Endothelial cell of umbilical vein (primary cell): ENCODE measurements at regions not wholly inside any gene's neighbourhood (a gene's known extent, or its start where the extent isn't known, plus 50 kb on each side); places are given as distances from the start of the nearest gene placed in this dataset.

Source experiments
- BruUV-seq: library from RNA; stranded (reverse); fragments of 400-500 nt; replicated peaks from 2 replicates; lab custom pipeline; 2021; lab: Mats Ljungman, UMichigan
- CTCF ChIA-PET: fragments of 300-600, 350-600 bp; sonication (Branson Sonifier 250); formaldehyde crosslinking; loops from one replicate; lab custom pipeline; 2021; ENCODE audit warnings: antibody characterized with exemption, inconsistent platforms; lab: Charles Lee
- POLR2A ChIA-PET: fragments of 300-600, 350-600 bp; sonication (Branson Sonifier 250); formaldehyde crosslinking; loops from one replicate; lab custom pipeline; 2021; ENCODE audit warnings: antibody characterized with exemption, inconsistent platforms; lab: Charles Lee
- DNase-seq: peaks from one replicate; pipeline ENCODE4 v3.0.0-alpha.2; 2011; ENCODE audit warnings: low read depth, low spot score
- FAIRE-seq: peaks from 2 replicates; lab custom pipeline; 2011; peaks lifted over from hg19 to GRCh38; lab: Jason Lieb, UNC
- H2AFZ ChIP-seq: 2 replicates; pipeline ENCODE4 v1.6.0; 2012; ENCODE audit warnings: low read depth, low read length, control low read depth, inconsistent platforms
- H3K27ac ChIP-seq: 2 replicates; pipeline ENCODE4 v1.5.1; 2011; ENCODE audit warnings: low read depth, mild to moderate bottlenecking, control low read depth, low read length, moderate library complexity; ENCODE audit not compliant: insufficient read depth
- H3K27me3 ChIP-seq, 2 experiments: 2 replicates each; pipeline versions ENCODE4 v1.6.0 to v1.6.1; 2011; ENCODE audit warnings: low read length in 2 of 2, mixed read lengths in 1 of 2; ENCODE audit not compliant: control insufficient read depth in 2 of 2, insufficient read depth in 2 of 2
- H3K36me3 ChIP-seq, 2 experiments: 2 replicates in 1 of 2; 3 replicates in 1 of 2; pipeline ENCODE4 v1.5.1; 2011; ENCODE audit warnings: low read length in 2 of 2, mild to moderate bottlenecking in 1 of 2, moderate library complexity in 1 of 2; ENCODE audit not compliant: control insufficient read depth in 2 of 2, insufficient read depth in 2 of 2; ENCODE audit errors: extremely low read depth in 1 of 2
- H3K4me1 ChIP-seq: 3 replicates; pipeline ENCODE4 v1.5.1; 2011; ENCODE audit warnings: mild to moderate bottlenecking, low read length; ENCODE audit not compliant: control insufficient read depth, insufficient read depth; ENCODE audit errors: extremely low read depth
- H3K4me2 ChIP-seq: 2 replicates; pipeline ENCODE4 v1.6.1; 2011; ENCODE audit warnings: low read length, control low read depth, mixed read lengths; ENCODE audit not compliant: insufficient read depth
- H3K4me3 ChIP-seq, 3 experiments: fragments of 200-600 bp in 1 of 3; sonication (generic), shearing (Covaris generic) in 1 of 3; replicated peaks in 1 of 3; 2 replicates each; pipeline ENCODE4 v1.5.1; 2011 to 2016; ENCODE audit warnings: control low read depth in 3 of 3, low read length in 3 of 3, mild to moderate bottlenecking in 2 of 3, inconsistent platforms in 1 of 3, low read depth in 1 of 3, moderate library complexity in 1 of 3; ENCODE audit not compliant: insufficient read depth in 1 of 3
- H3K79me2 ChIP-seq: 2 replicates; pipeline ENCODE4 v1.6.0; 2012; ENCODE audit warnings: low read length, inconsistent platforms; ENCODE audit not compliant: control insufficient read depth, insufficient read depth
- H3K9ac ChIP-seq: replicated peaks from 2 replicates; pipeline ENCODE3; 2011; ENCODE audit warnings: low read length, control low read depth; ENCODE audit not compliant: insufficient read depth; ENCODE audit errors: extremely low read depth
- H3K9me1 ChIP-seq: replicated peaks from 3 replicates; pipeline ENCODE4 v1.6.0; 2011; ENCODE audit warnings: mild to moderate bottlenecking, low read length; ENCODE audit not compliant: control insufficient read depth, insufficient read depth; ENCODE audit errors: extremely low read depth
- H3K9me3 ChIP-seq: replicated peaks from 2 replicates; pipeline ENCODE4 v1.5.1; 2012; ENCODE audit warnings: low read length, inconsistent platforms; ENCODE audit not compliant: control insufficient read depth, insufficient read depth
- H4K20me1 ChIP-seq: replicated peaks from 2 replicates; pipeline ENCODE3; 2011; ENCODE audit warnings: mild to moderate bottlenecking, low read length; ENCODE audit not compliant: control insufficient read depth, insufficient read depth; ENCODE audit errors: extremely low read depth
- EZH2 ChIP-seq: IDR thresholded peaks from 2 replicates; pipeline ENCODE4 v1.6.1; 2012; ENCODE audit warnings: borderline replicate concordance, low read depth, mild to moderate bottlenecking, moderate library complexity, low read length, inconsistent platforms; ENCODE audit not compliant: severe bottlenecking
- FOS ChIP-seq: IDR thresholded peaks from 2 replicates; pipeline ENCODE4 v1.6.1; 2011; ENCODE audit warnings: mild to moderate bottlenecking, low read length, moderate library complexity, borderline replicate concordance; ENCODE audit not compliant: insufficient read depth
- GATA2 ChIP-seq: IDR thresholded peaks from 2 replicates; pipeline ENCODE4 v1.7.0; 2011; ENCODE audit warnings: low read depth, mild to moderate bottlenecking, moderate library complexity, mixed read lengths, low read length; ENCODE audit not compliant: insufficient read length, insufficient read depth
- JUN ChIP-seq: IDR thresholded peaks from 2 replicates; pipeline ENCODE4 v1.6.1; 2011; ENCODE audit warnings: borderline replicate concordance, low read depth; ENCODE audit not compliant: insufficient read length, insufficient read depth
- MYC ChIP-seq: IDR thresholded peaks from one replicate; pipeline ENCODE4 v1.6.1; 2011; ENCODE audit warnings: mild to moderate bottlenecking, low read depth, low read length
- POLR2A ChIP-seq: IDR thresholded peaks from 2 replicates; pipeline ENCODE4 v1.6.1; 2012; ENCODE audit warnings: low read depth, mild to moderate bottlenecking, control low read depth, low read length
- POLR2AphosphoS5 ChIP-seq: IDR thresholded peaks from 2 replicates; pipeline ENCODE4 v1.6.1; 2012; ENCODE audit warnings: low read depth, mild to moderate bottlenecking, control low read depth, low read length, moderate library complexity; ENCODE audit not compliant: insufficient read depth
- dilution Hi-C: fragments of 300-500 bp; cut with MboI; formaldehyde crosslinking; loops from one replicate; pipeline ENCODE4 v1.15.0; 2019; ENCODE audit warnings: low sequenced_read_pairs; ENCODE audit not compliant: extremely low pct_ligation_motif_present
- intact Hi-C: fragments of 100-400 bp; cut with micrococcal nuclease; formaldehyde crosslinking; loops from one replicate; pipeline ENCODE4 v1.10.0; 2022
- TF ChIP-seq, protein P1 (sequence below): IDR thresholded peaks from 2 replicates; pipeline ENCODE4 v1.6.1; 2011; ENCODE audit not compliant: insufficient read depth, insufficient read length
- TF ChIP-seq, protein P2 (sequence below), 2 donors: IDR thresholded peaks; 1 replicate in 1 of 2; 2 replicates in 1 of 2; pipeline ENCODE4 v1.5.1; 2011; ENCODE audit warnings: low read length in 2 of 2, mild to moderate bottlenecking in 2 of 2, moderate library complexity in 2 of 2, control low read depth in 1 of 2, inconsistent platforms in 1 of 2, low read depth in 1 of 2; ENCODE audit not compliant: insufficient read depth in 1 of 2; ENCODE audit errors: extremely low read depth in 1 of 2

DNA sequence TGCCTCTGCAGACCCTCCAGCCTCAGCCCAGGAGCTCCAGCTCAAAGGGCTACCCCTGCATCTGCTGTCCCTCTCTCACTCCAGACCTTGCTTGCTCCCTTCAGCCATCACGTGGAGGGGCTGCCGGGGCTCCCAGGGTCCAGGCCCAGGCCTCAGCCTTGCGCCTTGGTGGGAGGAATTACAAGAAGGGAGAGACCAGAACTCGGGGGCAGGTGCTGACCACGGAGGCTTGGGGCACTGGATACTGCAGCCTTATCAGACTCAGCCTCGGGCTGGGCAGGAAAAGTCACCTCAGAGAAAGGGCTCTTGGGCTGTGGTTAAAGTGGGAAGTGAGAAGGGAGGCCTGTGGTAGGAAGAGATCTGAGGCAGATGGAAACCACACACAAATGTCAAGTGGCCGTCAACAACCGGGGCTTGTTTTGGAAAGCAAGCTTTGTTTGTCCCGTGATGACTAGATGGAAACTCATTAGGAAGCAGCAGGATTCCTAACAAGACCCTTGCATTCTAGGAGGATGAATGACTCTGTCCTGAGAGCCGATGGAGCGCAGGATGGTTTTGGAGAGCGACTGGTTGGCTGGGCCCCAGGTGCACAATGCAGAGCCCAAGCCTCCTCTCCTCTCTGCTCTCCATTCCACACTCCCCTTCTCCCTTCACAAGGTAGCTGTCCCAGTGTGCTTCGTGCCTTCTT is 1321.7 kb downstream of the TBC1D22A start:
- Histone ChIP-seq H4K20me1 (no peaks in the 10 kb centered on the region), H3K9me1 (no peaks in the 10 kb centered on the region), H3K4me2 (no peak overlapping the region), H3K4me1 (no peaks in the 10 kb centered on the region), H3K27me3 (no peaks in the 10 kb centered on the region), H3K79me2 (no peaks in the 10 kb centered on the region), H3K36me3 (no peaks in the 10 kb centered on the region), H3K27ac (no peak overlapping the region), H2AFZ (no peak overlapping the region), H3K9me3 (peaks cover 14% of the 10 kb centered on the region), H3K9ac (no peak overlapping the region), H3K4me3 (no peak overlapping the region)
- TF ChIP-seq, protein P1, sequence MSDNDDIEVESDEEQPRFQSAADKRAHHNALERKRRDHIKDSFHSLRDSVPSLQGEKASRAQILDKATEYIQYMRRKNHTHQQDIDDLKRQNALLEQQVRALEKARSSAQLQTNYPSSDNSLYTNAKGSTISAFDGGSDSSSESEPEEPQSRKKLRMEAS, result no peak
- TF ChIP-seq POLR2AphosphoS5, result no peak
- no peak for TF ChIP-seq EZH2
- TF ChIP-seq MYC, result no peak
- no peak for TF ChIP-seq POLR2A
- no peak for TF ChIP-seq FOS
- CTCF ChIA-PET, result no interaction called here
- POLR2A ChIA-PET, result no interaction called here
- DNase-seq (no peak), FAIRE-seq (no peak)
- intact Hi-C loops, result no loop called here
- no TSS peak for BruUV-seq
- dilution Hi-C loops, result no loop called here

DNA sequence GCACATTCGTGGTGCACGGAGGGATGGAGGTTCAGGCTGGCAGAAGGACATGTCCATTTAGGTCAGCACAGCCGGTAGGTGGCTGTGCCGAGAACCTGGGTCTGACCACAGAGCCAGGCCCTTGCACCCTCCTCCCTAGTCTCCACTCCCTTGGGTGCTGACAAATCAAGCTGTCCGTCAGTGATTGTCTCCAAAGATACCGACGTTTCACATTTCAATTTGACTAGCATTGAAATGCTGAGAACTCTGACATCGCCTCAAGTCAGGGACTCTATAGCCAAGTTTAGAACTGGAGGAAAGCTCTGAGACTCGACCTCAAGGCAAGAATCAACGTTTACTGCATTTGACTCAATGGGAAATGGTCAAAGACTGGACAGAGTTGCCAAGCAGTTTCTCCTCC is 1321.1 kb downstream of the TBC1D22A start:
- H3K27ac ChIP-seq, result no peak overlapping the region
- intact Hi-C loops (no loop called here), dilution Hi-C loops (no loop called here)
- no peaks in the 10 kb centered on the region for H3K36me3 ChIP-seq
- no peak overlapping the region for H3K4me3 ChIP-seq
- no peaks in the 10 kb centered on the region for H3K79me2 ChIP-seq
- no peak for FAIRE-seq
- H3K27me3 ChIP-seq, result no peaks in the 10 kb centered on the region
- no peaks in the 10 kb centered on the region for H3K4me1 ChIP-seq
- POLR2A ChIA-PET, result no interaction called here
- H2AFZ ChIP-seq, result no peak overlapping the region
- TF ChIP-seq, protein P2, sequence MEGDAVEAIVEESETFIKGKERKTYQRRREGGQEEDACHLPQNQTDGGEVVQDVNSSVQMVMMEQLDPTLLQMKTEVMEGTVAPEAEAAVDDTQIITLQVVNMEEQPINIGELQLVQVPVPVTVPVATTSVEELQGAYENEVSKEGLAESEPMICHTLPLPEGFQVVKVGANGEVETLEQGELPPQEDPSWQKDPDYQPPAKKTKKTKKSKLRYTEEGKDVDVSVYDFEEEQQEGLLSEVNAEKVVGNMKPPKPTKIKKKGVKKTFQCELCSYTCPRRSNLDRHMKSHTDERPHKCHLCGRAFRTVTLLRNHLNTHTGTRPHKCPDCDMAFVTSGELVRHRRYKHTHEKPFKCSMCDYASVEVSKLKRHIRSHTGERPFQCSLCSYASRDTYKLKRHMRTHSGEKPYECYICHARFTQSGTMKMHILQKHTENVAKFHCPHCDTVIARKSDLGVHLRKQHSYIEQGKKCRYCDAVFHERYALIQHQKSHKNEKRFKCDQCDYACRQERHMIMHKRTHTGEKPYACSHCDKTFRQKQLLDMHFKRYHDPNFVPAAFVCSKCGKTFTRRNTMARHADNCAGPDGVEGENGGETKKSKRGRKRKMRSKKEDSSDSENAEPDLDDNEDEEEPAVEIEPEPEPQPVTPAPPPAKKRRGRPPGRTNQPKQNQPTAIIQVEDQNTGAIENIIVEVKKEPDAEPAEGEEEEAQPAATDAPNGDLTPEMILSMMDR (IDR thresholded peaks at IDR 0.05; ENCODE audit: extremely low read depth in 1 of 2, insufficient read depth in 1 of 2, low read depth in 1 of 2, low read length in 2 of 2), result no peak
- TF ChIP-seq JUN (no peak), EZH2 (no peak), FOS (no peak), POLR2A (no peak), MYC (no peak), POLR2AphosphoS5 (no peak), GATA2 (no peak)
- TF ChIP-seq, protein P1, result no peak
- H4K20me1 ChIP-seq, result no peaks in the 10 kb centered on the region
- H3K4me2 ChIP-seq, result no peak overlapping the region
- H3K9ac ChIP-seq, result no peak overlapping the region
- no TSS peak for BruUV-seq
- CTCF ChIA-PET, result no interaction called here
- H3K9me3 ChIP-seq, result peaks cover 14% of the 10 kb centered on the region
- no peaks in the 10 kb centered on the region for H3K9me1 ChIP-seq
- no peak for DNase-seq
